ENCODE measurements at regions not wholly inside any gene's neighbourhood (a gene's known extent, or its start where the extent isn't known, plus 50 kb on each side); places are given as distances from the start of the nearest gene placed in this dataset.

DNA sequence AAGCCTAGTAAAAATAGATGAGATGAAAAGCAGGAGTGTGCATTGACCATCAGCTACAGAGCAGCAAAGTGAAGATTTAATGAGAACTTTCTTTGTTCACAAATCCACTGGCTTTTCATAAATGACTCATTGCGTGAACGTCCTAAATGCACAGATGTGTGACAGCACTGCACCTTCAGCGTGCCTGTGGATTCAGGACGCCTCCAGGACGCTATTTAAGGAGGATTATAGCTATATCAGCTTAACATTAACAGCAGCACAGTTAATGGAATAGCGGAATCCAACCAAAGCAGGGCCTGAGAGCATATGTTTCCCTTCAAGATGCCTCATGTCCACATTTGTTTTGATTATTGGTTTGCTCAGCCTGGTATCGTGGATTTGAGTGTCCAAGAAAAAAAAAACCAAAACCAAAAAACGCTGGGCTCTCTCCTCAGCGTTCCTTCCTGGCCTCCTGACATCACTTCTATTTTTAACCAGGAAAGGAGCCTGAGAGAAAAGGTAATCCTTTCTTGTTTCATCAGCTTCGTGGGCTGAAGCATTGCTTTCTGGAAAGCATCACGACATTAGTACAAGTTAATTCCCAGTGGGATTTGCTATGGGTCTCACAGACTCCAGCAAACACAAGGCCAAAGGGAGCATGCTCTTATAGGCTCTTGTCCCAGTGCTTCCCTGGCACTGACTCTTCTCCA lies 447.0 kb upstream of the SMIM21 start:
- TF ChIP-seq, protein P1, sequence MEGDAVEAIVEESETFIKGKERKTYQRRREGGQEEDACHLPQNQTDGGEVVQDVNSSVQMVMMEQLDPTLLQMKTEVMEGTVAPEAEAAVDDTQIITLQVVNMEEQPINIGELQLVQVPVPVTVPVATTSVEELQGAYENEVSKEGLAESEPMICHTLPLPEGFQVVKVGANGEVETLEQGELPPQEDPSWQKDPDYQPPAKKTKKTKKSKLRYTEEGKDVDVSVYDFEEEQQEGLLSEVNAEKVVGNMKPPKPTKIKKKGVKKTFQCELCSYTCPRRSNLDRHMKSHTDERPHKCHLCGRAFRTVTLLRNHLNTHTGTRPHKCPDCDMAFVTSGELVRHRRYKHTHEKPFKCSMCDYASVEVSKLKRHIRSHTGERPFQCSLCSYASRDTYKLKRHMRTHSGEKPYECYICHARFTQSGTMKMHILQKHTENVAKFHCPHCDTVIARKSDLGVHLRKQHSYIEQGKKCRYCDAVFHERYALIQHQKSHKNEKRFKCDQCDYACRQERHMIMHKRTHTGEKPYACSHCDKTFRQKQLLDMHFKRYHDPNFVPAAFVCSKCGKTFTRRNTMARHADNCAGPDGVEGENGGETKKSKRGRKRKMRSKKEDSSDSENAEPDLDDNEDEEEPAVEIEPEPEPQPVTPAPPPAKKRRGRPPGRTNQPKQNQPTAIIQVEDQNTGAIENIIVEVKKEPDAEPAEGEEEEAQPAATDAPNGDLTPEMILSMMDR (conservative IDR thresholded peaks at IDR 0.05; ENCODE audit: low read depth, low read length) = no peak
- no peak for DNase-seq (ENCODE audit: low read depth)
- H3K4me3 ChIP-seq (ENCODE audit: low read depth, low read length) = no peak overlapping the region

DNA sequence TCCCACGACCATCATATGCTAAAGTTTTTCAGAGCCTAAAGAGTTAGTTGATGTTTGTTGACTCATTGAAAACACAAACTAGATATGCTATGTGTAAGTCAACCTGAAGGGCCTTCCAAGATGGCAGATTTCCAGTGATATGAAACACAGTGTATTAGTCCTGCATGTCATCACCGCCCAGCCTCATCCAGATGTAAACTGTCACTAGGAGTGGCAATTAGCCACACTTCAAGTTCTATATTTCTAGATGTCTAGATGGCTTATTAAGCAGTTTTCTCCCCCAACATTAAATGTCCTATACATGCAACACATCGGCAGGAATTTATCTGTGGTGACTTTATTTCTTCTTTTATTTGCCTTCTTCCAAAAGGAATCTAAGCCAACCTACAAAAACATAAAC lies 444.1 kb upstream of the SMIM21 start:
- DNase-seq (ENCODE audit: low read depth) = no peak
- TF ChIP-seq, protein P1 (conservative IDR thresholded peaks at IDR 0.05; ENCODE audit: low read depth, low read length) = no peak
- no peak overlapping the region for H3K4me3 ChIP-seq (ENCODE audit: low read depth, low read length)

DNA sequence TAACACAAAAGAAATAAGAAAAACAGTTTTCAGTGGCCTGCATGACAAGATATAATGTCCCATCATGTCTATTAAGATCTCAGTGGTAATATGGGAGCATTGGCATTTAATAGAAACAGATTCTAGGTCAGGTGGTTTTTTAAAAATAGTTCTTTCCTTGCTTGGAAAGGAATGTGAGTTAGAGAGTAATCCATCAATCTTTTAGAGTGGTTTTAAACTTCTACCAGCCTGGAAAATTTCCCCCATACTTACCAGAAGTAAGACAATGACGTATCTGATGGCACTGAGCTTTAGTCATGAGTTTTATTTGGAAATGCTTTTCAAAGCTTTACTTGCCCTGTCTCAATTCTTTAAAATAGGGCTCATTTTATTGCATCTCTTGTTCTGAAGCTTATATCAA lies 441.7 kb upstream of the SMIM21 start:
- H3K4me3 ChIP-seq (ENCODE audit: low read depth, low read length) = no peak overlapping the region
- TF ChIP-seq, protein P1 (conservative IDR thresholded peaks at IDR 0.05; ENCODE audit: low read depth, low read length) = no peak
- DNase-seq (ENCODE audit: low read depth) = no peak

DNA sequence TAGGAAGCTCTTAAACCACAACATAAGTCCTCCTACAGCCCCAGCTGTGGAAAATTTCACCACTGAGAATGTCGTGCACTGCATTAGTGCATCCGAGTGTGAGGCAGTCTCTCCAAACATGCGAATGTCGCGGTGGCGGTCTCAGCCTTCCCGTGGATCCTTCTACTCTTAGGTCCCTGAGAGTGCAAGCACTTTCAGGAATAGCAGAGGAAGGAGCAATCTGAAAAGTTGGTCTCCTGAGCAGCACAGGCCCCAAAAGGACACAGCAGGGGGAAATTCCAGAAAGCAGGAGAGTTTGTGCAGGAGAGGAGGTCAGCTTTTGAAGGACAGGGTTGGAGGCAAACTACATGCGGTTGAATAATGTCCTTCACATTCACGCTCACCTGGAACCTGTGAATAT lies 440.5 kb upstream of the SMIM21 start:
- no peak for DNase-seq (ENCODE audit: low read depth)
- TF ChIP-seq, protein P1 (conservative IDR thresholded peaks at IDR 0.05; ENCODE audit: low read depth, low read length) = no peak
- no peak overlapping the region for H3K4me3 ChIP-seq (ENCODE audit: low read depth, low read length)

DNA sequence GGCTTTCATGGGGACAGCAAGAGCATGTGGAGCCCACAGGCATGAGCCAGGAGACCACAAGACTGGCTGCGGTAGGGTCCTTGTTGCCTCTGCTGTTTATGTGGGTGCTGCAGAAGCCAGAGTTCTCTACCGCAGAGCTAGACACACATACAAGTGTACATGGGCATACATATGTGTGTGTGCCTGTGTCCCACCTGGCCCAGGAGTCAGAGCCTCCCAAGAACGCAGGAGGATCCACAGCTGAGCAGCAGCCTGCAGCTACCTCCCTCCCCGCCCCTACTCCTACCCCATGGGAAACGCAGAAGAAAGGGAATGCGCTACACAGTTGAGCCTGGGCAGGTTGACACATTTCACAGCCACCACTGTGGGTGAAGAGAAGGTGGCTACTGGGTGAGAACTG lies 438.1 kb upstream of the SMIM21 start:
- H3K4me3 ChIP-seq (ENCODE audit: low read depth, low read length) = no peak overlapping the region
- TF ChIP-seq, protein P1 (conservative IDR thresholded peaks at IDR 0.05; ENCODE audit: low read depth, low read length) = no peak
- DNase-seq (ENCODE audit: low read depth) = no peak

DNA sequence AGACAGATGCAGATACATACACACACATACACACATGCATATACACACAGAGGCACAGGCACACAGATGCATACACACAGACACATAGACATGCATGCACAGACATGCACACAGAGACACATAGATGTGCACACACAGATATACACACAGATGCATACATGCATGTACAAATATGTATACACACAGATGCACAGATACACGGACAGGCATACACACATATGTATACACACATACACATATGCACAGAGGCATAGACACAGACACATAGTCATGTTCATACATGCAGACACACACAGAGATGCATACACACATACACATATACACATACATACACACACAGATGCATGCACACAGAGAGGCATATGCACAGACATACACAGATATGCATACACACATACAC lies 437.3 kb upstream of the SMIM21 start:
- DNase-seq (ENCODE audit: low read depth) = no peak
- H3K4me3 ChIP-seq (ENCODE audit: low read depth, low read length) = no peak overlapping the region
- TF ChIP-seq, protein P1 (conservative IDR thresholded peaks at IDR 0.05; ENCODE audit: low read depth, low read length) = no peak

DNA sequence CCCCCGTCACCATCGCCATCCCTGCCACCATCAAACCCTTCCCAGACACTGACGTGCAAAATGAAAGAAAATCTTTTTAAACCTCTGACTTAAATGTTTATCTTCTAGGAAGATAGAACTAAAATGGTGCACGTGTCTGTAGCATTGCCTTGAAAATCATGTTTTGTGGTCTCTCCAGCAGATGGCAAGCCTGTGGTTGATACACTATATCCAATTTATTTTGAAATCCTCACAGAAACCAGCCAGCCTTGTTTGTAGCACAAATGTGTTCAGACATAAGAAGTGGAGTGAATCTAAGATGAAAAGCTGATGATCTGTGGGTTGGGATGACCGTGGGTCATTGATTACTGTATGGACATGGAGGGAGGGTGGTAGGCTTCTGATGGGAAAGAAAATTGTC lies 436.2 kb upstream of the SMIM21 start:
- H3K4me3 ChIP-seq (ENCODE audit: low read depth, low read length) = no peak overlapping the region
- DNase-seq (ENCODE audit: low read depth) = no peak
- TF ChIP-seq, protein P1 (conservative IDR thresholded peaks at IDR 0.05; ENCODE audit: low read depth, low read length) = no peak
